Activated CD4-positive, alpha-beta T cell treated with anti-CD3 and anti-CD28 coated beads, Interleukin-2, amount 50 U/mL, for 1 hour (primary cell): ENCODE measurements at regions not wholly inside any gene's neighbourhood (a gene's known extent, or its start where the extent isn't known, plus 50 kb on each side); places are given as distances from the start of the nearest gene placed in this dataset.
"Not testable (repeated sequence)": the region's sequence is repeated elsewhere in the genome, so short reads cannot be mapped to it uniquely, and the experiment has no call there.

Source experiments
- DNase-seq: peaks from one replicate; pipeline ENCODE4 v3.0.0-alpha.2; 2020

DNA sequence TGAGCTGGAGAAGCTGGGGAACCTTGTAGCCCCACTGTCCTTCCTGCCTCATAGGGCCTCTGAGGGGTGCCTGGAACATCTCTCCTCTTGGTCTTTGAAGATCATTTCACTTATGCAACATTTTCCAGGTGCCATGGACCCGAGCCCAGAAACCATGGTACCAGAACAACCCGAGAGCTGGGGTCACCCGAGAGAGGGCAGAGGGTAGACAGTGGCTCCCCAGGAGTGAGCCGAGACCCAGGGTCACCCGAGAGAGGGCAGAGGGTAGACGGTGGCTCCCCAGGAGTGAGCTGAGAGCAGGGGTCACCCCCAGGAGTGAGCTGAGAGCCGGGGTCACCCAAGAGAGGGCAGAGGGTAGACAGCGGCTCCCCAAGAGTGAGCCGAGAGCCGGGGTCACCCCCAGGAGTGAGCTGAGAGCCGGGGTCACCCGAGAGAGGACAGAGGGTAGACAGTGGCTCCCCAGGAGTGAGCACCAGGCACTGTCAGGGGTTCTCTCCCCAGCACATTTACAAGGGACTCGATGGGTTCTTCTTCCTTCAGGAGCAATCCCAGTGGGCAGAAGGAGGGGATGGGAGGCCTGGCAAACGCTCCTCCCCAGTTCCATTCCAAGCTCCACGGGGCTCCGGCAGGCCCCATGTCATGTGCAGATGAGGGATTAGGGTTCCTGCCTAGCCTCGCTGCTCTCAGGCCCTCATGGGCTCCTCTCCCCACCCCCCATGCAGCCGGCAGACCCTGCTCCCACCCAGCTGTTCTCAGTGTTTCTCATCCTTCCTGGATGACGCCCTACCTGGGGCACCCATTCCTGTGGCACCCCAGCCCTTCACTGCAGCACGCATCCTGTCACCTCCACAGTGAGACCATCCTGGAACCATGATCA lies 163.5 kb downstream of the RTP5 start:
- no peak for DNase-seq

DNA sequence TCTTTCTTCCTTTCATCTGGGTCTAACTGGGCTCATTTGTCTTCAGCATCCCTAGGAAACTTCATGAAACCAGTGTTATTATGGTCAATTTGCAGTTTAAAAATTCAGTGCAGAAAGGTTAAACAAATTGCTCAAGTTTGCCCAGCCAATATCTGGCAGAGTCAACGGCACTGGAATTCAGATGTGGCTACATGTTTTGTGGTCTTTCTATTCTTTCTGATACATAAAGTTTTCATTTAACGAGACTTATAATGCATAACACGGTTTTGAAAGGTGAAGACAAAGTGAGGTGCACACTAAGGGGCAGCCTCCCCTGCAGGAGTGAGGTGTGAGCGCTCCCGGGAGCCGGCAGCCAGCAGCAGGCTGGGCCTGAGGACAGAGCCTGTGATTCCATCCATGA lies 164.6 kb downstream of the RTP5 start:
- no peak for DNase-seq

DNA sequence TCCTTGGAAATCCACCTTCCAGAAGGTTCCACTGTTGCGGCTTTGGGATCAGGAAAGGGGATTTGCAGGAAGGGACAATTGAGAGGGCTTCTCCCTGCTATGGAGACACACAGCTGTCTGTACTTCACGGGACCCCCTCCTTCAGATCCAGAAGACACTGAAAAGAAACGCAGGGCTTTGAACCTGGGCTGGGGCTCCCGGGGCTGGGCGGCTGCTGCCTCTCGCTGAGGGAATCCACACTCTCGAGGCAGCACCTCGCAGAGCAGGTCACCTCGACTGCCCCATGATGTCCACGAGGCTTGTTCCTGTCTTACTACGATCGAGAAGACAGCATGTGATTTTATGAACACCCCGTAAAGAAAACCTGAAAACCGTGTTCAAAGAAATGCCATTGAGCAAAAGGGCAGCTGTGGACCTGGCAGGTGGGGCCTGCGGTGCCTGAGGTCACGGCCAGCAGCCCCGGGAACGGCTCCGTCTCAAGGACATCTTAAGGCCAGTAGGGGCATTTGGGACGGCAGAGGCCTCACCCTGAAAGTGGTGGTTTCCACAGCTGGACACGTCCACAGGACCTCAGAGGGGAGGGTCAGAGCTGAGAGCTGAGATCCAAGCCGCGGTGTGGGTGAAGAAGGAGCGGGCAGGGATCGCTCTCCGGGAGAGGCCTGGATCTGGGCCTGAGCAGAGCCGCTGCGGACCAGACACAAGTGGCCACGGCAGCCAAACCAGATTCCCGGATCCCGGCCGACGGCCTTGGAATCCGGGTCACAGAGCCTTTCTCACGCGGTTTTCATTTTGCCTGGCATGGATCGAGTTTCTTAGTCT lies 165.7 kb downstream of the RTP5 start:
- DNase-seq: no peak

- DNase-seq: no peak
Observed at GRCh38 chr2:242035858-242036652, 166.5 kb downstream of the RTP5 start.

DNA sequence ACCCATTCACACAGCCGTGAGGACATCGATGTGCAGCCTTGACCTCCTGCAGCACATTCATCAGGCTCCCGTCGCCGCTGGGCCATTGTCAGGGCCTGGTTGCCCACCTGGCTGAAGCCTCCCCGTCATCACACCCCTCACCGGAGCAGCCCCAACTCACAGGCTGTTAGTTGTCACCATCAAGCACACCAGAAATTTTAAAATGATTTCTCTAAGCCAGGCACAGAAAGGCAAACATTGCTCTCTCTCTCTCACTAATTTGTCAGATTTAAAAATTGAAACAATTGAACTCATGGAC lies 167.1 kb downstream of the RTP5 start:
- no peak for DNase-seq

DNA sequence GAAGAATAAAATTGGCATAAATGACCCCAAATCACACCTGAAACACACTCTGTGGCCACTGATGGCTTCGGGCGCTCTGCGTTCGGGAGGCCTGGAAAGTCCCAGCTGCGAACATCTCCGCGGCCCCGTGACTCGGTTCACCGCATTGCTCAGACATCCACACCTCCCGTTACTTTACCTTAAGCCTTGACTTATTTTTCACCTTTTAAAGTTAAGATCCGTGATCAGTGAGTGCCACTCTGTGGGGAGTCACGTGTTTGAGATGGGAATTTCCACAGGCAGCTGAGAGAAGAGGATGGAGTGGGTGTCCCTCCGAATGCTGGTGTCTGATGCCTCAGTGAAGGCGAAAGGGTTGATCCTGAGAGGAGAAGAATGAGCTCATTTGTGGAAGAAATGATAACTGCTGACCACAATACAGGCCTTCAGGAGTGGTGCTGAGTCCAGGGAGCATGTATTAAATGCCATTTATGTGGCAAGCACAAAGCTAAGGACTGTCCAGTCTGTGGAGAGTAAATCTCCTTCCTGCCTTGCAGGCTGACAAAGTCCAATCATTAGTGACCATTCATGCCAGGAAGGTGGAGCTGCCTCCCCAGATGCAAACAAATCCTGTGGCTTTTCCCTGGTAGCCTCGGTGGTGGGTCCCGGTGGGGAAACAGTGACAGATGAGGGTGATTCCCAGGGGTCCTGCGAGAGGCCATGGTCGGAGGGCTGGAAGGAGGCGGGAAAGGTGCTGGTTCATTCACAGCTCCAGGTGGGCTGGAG lies 168.8 kb downstream of the RTP5 start:
- no peak for DNase-seq

DNA sequence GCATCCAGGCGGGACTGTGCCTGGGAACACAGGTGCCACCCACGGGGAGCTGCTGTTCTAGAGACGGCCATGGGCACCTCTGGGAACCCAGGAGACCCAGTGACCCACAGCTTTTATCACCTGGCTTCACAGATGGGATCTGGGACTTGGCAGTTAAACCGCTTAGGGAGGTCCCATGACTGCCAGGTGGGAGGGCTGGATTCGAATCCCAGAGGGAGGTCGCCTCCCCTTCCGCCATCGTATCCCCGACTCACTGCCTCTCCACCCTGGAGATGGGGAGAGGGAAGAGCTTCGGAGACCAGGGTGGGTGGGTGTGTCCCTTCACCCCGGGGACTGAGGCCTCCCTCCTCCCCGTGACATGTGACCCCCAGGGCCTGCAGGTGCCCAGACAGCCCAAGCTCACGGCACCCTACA lies 169.4 kb downstream of the RTP5 start:
- no peak for DNase-seq

DNA sequence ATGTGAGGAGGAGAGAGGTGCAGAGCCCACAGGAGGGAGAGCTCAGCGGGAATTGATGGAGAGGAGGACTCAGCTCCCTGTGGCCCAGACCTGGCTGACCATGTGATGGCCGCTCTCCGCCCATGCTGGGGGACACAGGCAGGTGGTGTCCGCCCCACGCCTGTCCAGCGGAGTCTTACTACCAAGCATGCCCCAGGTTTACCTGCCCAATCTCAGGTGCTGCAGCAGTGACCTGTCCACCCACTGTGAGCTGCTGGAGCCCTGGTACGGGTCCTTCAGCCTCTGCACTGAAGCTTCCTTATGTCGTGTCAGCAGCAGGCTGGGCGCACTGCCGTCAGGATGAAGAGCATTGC lies 170.8 kb downstream of the RTP5 start:
- no peak for DNase-seq

DNA sequence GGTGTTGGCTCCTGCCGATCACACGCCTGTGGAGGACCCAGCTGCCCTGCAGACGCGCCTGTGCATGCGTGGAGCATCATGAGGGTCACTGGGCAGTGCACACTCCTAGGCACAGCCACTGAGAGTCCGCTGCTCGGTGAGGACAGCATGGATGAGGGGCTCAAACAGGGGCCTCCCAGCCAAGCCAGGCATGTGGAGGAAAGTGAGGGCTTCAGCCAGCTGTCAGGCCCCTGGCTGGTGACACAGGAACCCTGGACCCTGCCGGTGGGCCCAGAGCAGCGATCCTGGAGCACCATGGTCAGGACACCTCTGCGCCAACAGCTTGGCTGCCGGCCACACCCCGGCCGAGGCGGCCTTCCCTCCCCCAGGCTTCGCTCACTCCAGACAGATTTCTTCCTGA lies 171.2 kb downstream of the RTP5 start:
- DNase-seq: no peak

GRCh38 chr2:242041816-242042215 lies 172.3 kb downstream of the RTP5 start:
- DNase-seq: no peak

DNA sequence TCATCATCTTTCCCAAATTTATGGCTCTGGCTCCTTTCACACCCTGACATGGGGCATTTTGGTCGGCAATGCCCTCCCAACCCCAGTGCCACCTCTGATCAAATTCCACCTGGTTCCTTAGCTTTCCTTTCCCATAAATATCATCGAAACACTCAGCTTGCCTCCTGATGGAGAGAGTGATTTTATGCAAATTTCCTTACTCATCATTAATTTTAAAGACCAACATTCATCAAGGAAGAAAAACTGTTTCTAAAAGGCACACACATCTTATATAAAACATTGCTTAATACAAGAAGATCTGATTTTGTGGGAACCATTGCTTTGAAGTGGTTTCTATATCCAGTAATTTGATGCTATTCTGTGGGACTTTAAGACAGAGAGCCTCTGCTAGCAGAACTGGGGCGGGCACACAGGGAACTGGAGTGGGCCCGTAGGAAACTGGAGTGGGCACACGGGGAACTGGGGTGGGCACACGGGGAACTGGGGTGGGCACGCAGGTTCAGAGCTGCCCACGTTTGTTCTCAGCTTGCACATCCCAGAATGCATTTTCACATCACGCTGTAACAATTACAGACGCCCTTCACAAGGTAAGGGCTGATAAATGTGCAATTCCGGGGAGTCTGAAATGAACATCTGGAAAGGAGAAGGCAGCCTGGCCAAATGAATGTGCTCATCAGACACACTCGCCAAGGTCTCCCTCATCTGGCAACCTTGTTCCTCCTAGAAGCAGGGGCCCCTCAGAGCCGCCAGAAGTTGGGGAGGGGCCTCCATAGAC lies 174.2 kb downstream of the RTP5 start:
- DNase-seq: no peak

- no peak for DNase-seq
Observed at GRCh38 chr2:242044313-242044590, 174.7 kb downstream of the RTP5 start.

GRCh38 chr2:242045596-242046144 lies 176.1 kb downstream of the RTP5 start:
- DNase-seq: not testable (repeated sequence)

DNA sequence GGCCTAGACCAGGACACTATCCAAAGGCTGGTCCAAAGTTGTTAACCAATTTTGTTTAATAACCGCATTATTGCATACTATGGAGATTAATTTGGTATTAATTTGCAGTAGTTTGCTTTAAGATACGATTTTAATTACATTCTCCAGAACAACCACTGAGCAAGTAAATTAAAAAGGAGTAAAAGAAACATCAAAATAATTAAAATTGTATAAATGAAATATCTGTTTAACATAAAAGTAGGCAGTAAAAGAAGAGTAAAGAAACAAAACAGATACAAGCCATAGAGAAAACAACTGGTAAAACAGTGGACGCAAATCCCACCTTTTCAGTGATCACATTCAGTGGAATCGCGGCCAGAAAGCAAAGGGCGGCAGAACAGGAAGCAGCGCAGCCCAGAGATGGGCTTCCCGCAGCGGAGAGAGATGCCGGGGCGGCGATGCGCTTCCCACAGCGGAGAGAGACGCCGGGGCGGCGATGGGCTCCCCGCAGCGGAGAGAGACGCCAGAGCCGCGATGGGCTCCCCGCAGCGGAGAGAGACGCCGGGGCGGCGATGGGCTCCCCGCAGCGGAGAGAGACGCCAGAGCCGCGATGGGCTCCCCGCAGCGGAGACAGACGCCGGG lies 176.8 kb downstream of the RTP5 start:
- no peak for DNase-seq

DNA sequence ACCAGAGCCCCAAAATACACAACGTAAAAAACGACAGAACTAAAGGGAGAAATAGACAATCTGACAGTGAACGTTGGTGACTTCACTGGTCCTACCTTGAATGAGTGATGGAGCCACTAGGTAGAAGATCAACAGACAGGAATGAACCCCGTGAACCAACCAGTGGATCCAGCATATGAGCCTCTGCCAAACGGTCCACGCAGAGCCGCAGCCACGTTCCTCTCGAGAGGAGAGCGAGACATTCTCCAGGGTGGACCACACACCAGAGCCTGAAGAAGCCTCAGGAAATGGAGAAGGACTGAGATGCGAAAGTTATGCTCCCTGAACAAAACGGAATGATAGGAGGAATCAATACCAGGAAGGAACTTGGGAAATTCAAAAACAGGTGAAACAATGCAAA lies 178.4 kb downstream of the RTP5 start:
- no peak for DNase-seq

DNA sequence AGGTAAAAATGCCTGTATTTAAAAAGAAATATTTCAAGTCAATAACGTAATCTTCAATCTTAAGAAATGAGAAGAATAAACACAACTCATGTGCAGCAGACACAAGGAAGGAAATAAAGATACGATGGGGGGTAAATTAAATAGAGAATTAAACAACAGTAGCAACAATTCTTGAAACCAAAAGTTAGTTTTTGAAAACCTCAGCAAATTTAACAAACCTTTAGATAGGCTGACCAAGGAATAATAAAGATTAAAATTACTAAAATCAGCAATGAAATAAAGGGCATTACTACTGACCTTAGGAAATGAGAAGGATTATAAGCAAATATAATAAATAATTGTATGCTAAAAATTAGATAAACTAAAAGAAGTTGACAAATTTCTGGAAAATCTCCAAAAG lies 178.9 kb downstream of the RTP5 start:
- DNase-seq: no peak

- DNase-seq: not testable (repeated sequence)
Observed at GRCh38 chr2:242049492-242049891, 180.0 kb downstream of the RTP5 start.

DNA sequence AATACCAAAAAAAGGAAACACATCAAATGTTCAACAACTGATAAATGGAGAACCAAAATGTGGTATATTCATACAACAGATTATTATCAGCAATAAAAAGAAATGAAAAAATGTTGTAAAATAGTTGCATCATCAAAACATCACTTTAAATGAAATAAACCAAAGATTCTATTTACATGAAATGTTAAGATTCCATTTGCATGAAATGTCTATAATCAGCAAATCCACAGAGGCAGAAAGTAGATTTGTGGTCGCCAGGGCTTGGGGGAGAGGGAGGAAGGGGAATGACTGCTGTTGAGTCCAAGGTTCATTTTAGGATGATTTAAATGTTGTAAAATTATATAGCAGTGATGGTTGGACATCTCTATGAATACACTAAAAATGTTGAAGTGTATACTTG lies 181.9 kb downstream of the RTP5 start:
- DNase-seq: no peak

DNA sequence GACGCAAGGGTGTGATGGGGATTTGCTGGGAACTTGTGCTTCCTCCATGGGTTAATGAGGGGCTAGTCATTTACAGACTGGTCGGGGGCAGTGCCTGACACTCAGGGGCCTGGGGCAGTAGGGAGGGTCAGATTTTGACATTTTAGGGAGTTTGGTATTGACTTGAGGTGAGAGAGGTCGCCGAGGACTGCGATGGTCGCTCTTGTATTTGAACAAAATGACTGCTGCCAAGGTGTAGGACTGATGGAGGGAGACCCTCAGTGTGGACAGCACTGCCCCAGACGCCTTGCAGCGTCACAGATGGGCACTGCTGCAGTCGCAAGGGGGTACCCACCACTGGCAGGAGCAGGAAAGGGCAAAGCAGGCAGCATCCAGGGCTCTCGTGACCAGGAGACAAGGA lies 182.9 kb downstream of the RTP5 start:
- DNase-seq: no peak

DNA sequence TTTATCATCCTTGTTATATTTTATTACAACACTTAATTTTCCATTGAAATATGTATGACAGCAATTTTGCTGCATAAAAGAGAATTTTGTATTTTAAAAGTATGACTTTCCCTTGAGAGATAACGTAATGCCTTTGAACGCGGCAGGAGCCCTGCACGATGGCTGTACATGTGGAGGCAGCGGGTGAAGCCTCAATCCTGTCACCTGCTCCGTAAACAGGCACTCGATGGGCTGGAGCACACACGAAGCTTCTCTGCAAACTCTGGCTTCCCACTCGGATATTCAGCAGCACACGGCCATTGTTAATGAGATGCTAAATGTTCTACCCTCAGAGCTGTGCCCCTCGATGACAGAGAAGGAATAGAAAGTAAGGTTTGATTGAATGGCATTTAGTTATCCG lies 184.4 kb downstream of the RTP5 start:
- DNase-seq: no peak

DNA sequence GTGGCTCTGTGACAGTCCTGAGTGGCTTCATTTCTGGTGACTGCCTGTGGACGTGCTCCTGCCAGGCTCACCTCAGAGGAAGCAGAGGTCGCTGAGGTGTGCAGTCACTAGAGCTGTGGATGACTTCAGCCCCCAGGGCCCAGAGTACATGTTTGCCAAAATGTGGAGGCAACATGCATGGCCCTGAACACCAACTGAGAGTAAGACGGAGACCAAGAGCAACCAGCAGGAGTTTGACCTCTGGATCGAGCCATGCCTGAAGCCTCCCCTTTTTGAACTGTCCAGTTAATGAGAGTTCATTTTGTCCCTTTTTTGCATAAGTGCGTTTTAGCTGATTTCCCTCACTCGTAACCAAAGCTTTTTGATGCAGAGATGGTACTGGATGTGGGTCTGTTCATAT lies 184.9 kb downstream of the RTP5 start:
- DNase-seq: no peak
